GM23248 (cell line): ENCODE measurements at regions not wholly inside any gene's neighbourhood (a gene's known extent, or its start where the extent isn't known, plus 50 kb on each side); places are given as distances from the start of the nearest gene placed in this dataset.

Experiments
- EZH2 ChIP-seq: fragments of 200-600 bp; sonication (generic); IDR thresholded peaks from 2 replicates; pipeline ENCODE4 v1.6.1; 2018; ENCODE audit warnings: antibody characterized with exemption, mild to moderate bottlenecking; ENCODE audit not compliant: insufficient read depth, poor library complexity, severe bottlenecking
- EZH2phosphoT487 ChIP-seq: fragments of 200-600 bp; sonication (generic); IDR thresholded peaks from 2 replicates; pipeline ENCODE4 v1.6.1; 2018; ENCODE audit warnings: antibody characterized with exemption, moderate library complexity, mild to moderate bottlenecking, low read depth; ENCODE audit not compliant: insufficient read depth

GRCh38 chr16:51657848-51658247 is 506.8 kb upstream of the SALL1 start:
- TF ChIP-seq EZH2, result no peak
- no peak for TF ChIP-seq EZH2phosphoT487
